IMR-90 (cell line): ENCODE measurements at regions not wholly inside any gene's neighbourhood (a gene's known extent, or its start where the extent isn't known, plus 50 kb on each side); places are given as distances from the start of the nearest gene placed in this dataset.
"Not testable (repeated sequence)": the region's sequence is repeated elsewhere in the genome, so short reads cannot be mapped to it uniquely, and the experiment has no call there.

Source experiments
- ATAC-seq: fragments of 200-7000 bp; cut with Tn5 transposase; 2 replicates; pipeline ENCODE4 v1.9.1; 2020; ENCODE audit warnings: low read depth, mild to moderate bottlenecking, moderate library complexity
- BruUV-seq: library from RNA; stranded (reverse); fragments of 400-500 nt; replicated peaks from 2 replicates; lab custom pipeline; 2021; lab: Mats Ljungman, UMichigan
- CTCF ChIA-PET: fragments of 300-600 bp; formaldehyde crosslinking; extraction: SDS; loops from one replicate; lab custom pipeline; 2021; ENCODE audit warnings: antibody characterized with exemption; lab: Yijun Ruan, JAX
- POLR2A ChIA-PET: fragments of 300-600 bp; sonication (Branson Sonifier 250); formaldehyde crosslinking; loops from one replicate; lab custom pipeline; 2022; ENCODE audit warnings: antibody characterized with exemption; ENCODE audit not compliant: unreplicated experiment; lab: Charles Lee
- DNase-seq: peaks from one replicate; pipeline ENCODE4 v3.0.0; 2013
- H2AFZ ChIP-seq: replicated peaks from 2 replicates; pipeline ENCODE3; 2013; ENCODE audit warnings: low read length, mild to moderate bottlenecking; ENCODE audit not compliant: poor library complexity
- H2AK5ac ChIP-seq: 2 replicates; pipeline ENCODE4 v1.6.1; 2013; ENCODE audit warnings: low read depth, low read length, inconsistent platforms
- H2AK9ac ChIP-seq: replicated peaks from 2 replicates; pipeline ENCODE3; 2013; ENCODE audit warnings: mild to moderate bottlenecking, low read depth, low read length, moderate library complexity; ENCODE audit not compliant: poor library complexity
- H2BK120ac ChIP-seq: 2 replicates; pipeline ENCODE4 v1.6.1; 2013; ENCODE audit warnings: low read depth, low read length, inconsistent platforms
- H2BK15ac ChIP-seq: 3 replicates; pipeline ENCODE4 v1.6.1; 2013; ENCODE audit warnings: low read depth, low read length, inconsistent platforms
- H2BK20ac ChIP-seq: 2 replicates; pipeline ENCODE4 v1.6.1; 2013; ENCODE audit warnings: low read depth, mild to moderate bottlenecking, inconsistent platforms, low read length, moderate library complexity
- H2BK5ac ChIP-seq: 2 replicates; pipeline ENCODE4 v1.6.1; 2013; ENCODE audit warnings: mild to moderate bottlenecking, low read depth, low read length, inconsistent platforms; ENCODE audit not compliant: poor library complexity, severe bottlenecking
- H3K14ac ChIP-seq: replicated peaks from 2 replicates; pipeline ENCODE4 v1.6.1; 2013; ENCODE audit warnings: low read depth, low read length, inconsistent platforms
- H3K18ac ChIP-seq: 2 replicates; pipeline ENCODE4 v1.6.1; 2013; ENCODE audit warnings: low read depth, low read length, control low read depth
- H3K23ac ChIP-seq: 2 replicates; pipeline ENCODE4 v1.6.1; 2013; ENCODE audit warnings: low read depth, low read length, inconsistent platforms
- H3K27ac ChIP-seq: 2 replicates; pipeline ENCODE4 v1.5.1; 2013; ENCODE audit warnings: mild to moderate bottlenecking, control low read depth, low read length; ENCODE audit not compliant: insufficient read depth
- H3K27me3 ChIP-seq: 2 replicates; pipeline ENCODE4 v1.6.1; 2013; ENCODE audit warnings: low read length; ENCODE audit not compliant: control insufficient read depth, insufficient read depth
- H3K36me3 ChIP-seq: 2 replicates; pipeline ENCODE4 v1.6.1; 2013; ENCODE audit warnings: low read length, mixed read lengths; ENCODE audit not compliant: control insufficient read depth, insufficient read depth
- H3K4ac ChIP-seq: 2 replicates; pipeline ENCODE4 v1.6.1; 2013; ENCODE audit warnings: low read depth, low read length, inconsistent platforms
- H3K4me1 ChIP-seq: 2 replicates; pipeline ENCODE4 v1.6.1; 2013; ENCODE audit warnings: low read length, mixed read lengths; ENCODE audit not compliant: control insufficient read depth, insufficient read depth
- H3K4me2 ChIP-seq: 2 replicates; pipeline ENCODE4 v1.6.1; 2013; ENCODE audit warnings: low read depth, mild to moderate bottlenecking, control low read depth, low read length, moderate library complexity
- H3K4me3 ChIP-seq: 2 replicates; pipeline ENCODE4 v1.5.1; 2013; ENCODE audit warnings: low read depth, mild to moderate bottlenecking, control low read depth, low read length, moderate library complexity; ENCODE audit not compliant: insufficient read depth
- H3K56ac ChIP-seq: 2 replicates; pipeline ENCODE4 v1.6.1; 2013; ENCODE audit warnings: low read length, inconsistent platforms; ENCODE audit not compliant: insufficient read depth; ENCODE audit errors: extremely low read depth
- H3K79me1 ChIP-seq, 2 experiments: 2 replicates each; pipeline ENCODE4 v1.6.1; 2013; ENCODE audit warnings: low read length in 2 of 2, inconsistent platforms in 1 of 2, low read depth in 1 of 2
- H3K9ac ChIP-seq: 2 replicates; pipeline ENCODE4 v1.6.1; 2013; ENCODE audit warnings: low read depth, low read length, control low read depth
- H3K9me1 ChIP-seq: 2 replicates; pipeline ENCODE4 v1.6.1; 2013; ENCODE audit warnings: low read length, inconsistent platforms; ENCODE audit not compliant: insufficient read depth
- H3K9me3 ChIP-seq: 2 replicates; pipeline ENCODE4 v1.6.1; 2013; ENCODE audit warnings: low read length; ENCODE audit not compliant: control insufficient read depth, insufficient read depth
- H4K20me1 ChIP-seq: 2 replicates; pipeline ENCODE4 v1.6.1; 2013; ENCODE audit warnings: low read length, inconsistent platforms; ENCODE audit not compliant: insufficient read depth
- H4K5ac ChIP-seq: 2 replicates; pipeline ENCODE4 v1.6.1; 2013; ENCODE audit warnings: mild to moderate bottlenecking, low read depth, low read length, control low read depth
- H4K8ac ChIP-seq, 2 experiments: 2 replicates each; pipeline ENCODE4 v1.6.1; 2013; ENCODE audit warnings: low read depth in 2 of 2, low read length in 2 of 2, control low read depth in 1 of 2, inconsistent platforms in 1 of 2
- H4K91ac ChIP-seq: 2 replicates; pipeline ENCODE4 v1.6.1; 2013; ENCODE audit warnings: low read depth, low read length, inconsistent platforms; ENCODE audit not compliant: insufficient read depth
- MAFK ChIP-seq: IDR thresholded peaks from 2 replicates; pipeline ENCODE4 v1.6.1; 2012; ENCODE audit warnings: low read depth, low read length, improper control_type of control experiment
- WGBS, 2 experiments: methylation state at CpG; one replicate each; pipeline versions ENCODE4 v1.1.5 to v1.1.7; 2013; ENCODE audit warnings: missing lambda C conversion rate in 2 of 2; ENCODE audit not compliant: insufficient read length in 1 of 2; ENCODE audit errors: extremely low coverage in 2 of 2; 5-methylcytosine and 5-hydroxymethylcytosine counted together
- dilution Hi-C: fragments of 300-500 bp; cut with HindIII; formaldehyde crosslinking; loops from one replicate; pipeline ENCODE4 v1.14.3; 2018; ENCODE audit warnings: low sequenced_read_pairs; ENCODE audit not compliant: unreplicated experiment
- in situ Hi-C: fragments of 300-500 bp; cut with MboI; formaldehyde crosslinking; loops from 3 replicates; pipeline ENCODE4 v1.14.3; 2019; ENCODE audit warnings: low sequenced_read_pairs, inconsistent platforms, mixed read lengths
- intact Hi-C: fragments of 100-400 bp; cut with micrococcal nuclease; formaldehyde crosslinking; loops from 2 replicates; pipeline ENCODE4 v1.10.0; 2022

- no peak overlapping the region for H3K27ac ChIP-seq
- intact Hi-C loops = no loop called here
- H3K27me3 ChIP-seq = no peaks in the 10 kb centered on the region
- ATAC-seq (no peak), DNase-seq (no peak)
- H3K14ac ChIP-seq = no peak overlapping the region
- no peak overlapping the region for H4K91ac ChIP-seq
- no peak overlapping the region for H3K4me2 ChIP-seq
- no peak overlapping the region for H2AK9ac ChIP-seq
- H2BK20ac ChIP-seq = no peak overlapping the region
- ChIA-PET CTCF (no interaction called here), POLR2A (no interaction called here)
- no peaks in the 10 kb centered on the region for H3K36me3 ChIP-seq
- no peak overlapping the region for H3K18ac ChIP-seq
- H4K8ac ChIP-seq = no peak overlapping the region
- H3K4me3 ChIP-seq = no peak overlapping the region
- H2AK5ac ChIP-seq = no peak overlapping the region
- dilution Hi-C loops = no loop called here
- no peaks in the 10 kb centered on the region for H4K20me1 ChIP-seq
- no peaks in the 10 kb centered on the region for H3K79me1 ChIP-seq
- no peak overlapping the region for H2AFZ ChIP-seq
- no peaks in the 10 kb centered on the region for H3K4me1 ChIP-seq
- H2BK120ac ChIP-seq = no peak overlapping the region
- no peaks in the 10 kb centered on the region for H3K9me1 ChIP-seq
- no peak overlapping the region for H3K23ac ChIP-seq
- H3K56ac ChIP-seq = no peak overlapping the region
- no CpG with 5 or more reads among the region's 3 CpGs for WGBS, 2 experiments
- in situ Hi-C loops = no loop called here
- no peak overlapping the region for H4K5ac ChIP-seq
- no peak overlapping the region for H3K4ac ChIP-seq
- no peak overlapping the region for H2BK5ac ChIP-seq
- BruUV-seq = no TSS peak
- TF ChIP-seq MAFK = no peak
- H2BK15ac ChIP-seq = no peak overlapping the region
- no peak overlapping the region for H3K9ac ChIP-seq
- no peaks in the 10 kb centered on the region for H3K9me3 ChIP-seq
Observed at GRCh38 chr3:110436209-110436608, 635.4 kb upstream of the NECTIN3 start.

GRCh38 chr3:110440066-110440653, 631.5 kb upstream of the NECTIN3 start:
- H3K9ac ChIP-seq, H2AFZ ChIP-seq, H3K36me3 ChIP-seq, H3K4me1 ChIP-seq, dilution Hi-C loops, POLR2A ChIA-PET, H3K56ac ChIP-seq, H3K9me1 ChIP-seq, H2BK120ac ChIP-seq, in situ Hi-C loops, H3K4me3 ChIP-seq, ATAC-seq, H4K5ac ChIP-seq, H4K20me1 ChIP-seq, H3K14ac ChIP-seq, H4K91ac ChIP-seq, H3K18ac ChIP-seq, H3K27me3 ChIP-seq, H3K27ac ChIP-seq, H4K8ac ChIP-seq, intact Hi-C loops, H2BK15ac ChIP-seq, H3K23ac ChIP-seq, H3K79me1 ChIP-seq, H3K9me3 ChIP-seq, BruUV-seq, H3K4me2 ChIP-seq, H3K4ac ChIP-seq, CTCF ChIA-PET, H2BK5ac ChIP-seq, H2AK5ac ChIP-seq, H2BK20ac ChIP-seq, H2AK9ac ChIP-seq, DNase-seq: not testable (repeated sequence)
- 91% methylated on average over 15 of the region's 30 CpGs; no CpG with 5 or more reads in 1 of the 2 experiments for WGBS, 2 experiments
